ENCODE measurements at regions not wholly inside any gene's neighbourhood (a gene's known extent, or its start where the extent isn't known, plus 50 kb on each side); places are given as distances from the start of the nearest gene placed in this dataset.
"Not testable (repeated sequence)": the region's sequence is repeated elsewhere in the genome, so short reads cannot be mapped to it uniquely, and the experiment has no call there.

GRCh38 chr4:99749445-99750391 lies 66.9 kb upstream of the DAPP1 start:
- Mint-ChIP-seq H3K27ac (no peak overlapping the region), H3K4me3 (no peak overlapping the region), H3K27me3 (peaks cover 5 to 6% of the 10 kb centered on the region in 2 donors), H3K36me3 (no peaks in the 10 kb centered on the region), H3K9me3 (no peaks in the 10 kb centered on the region), H3K4me1 (no peaks in the 10 kb centered on the region)
- Histone ChIP-seq H3K4me3 (ENCODE audit: low read length in 2 of 2) (no peak overlapping the region), H3K27me3 (ENCODE audit: insufficient read depth, low read length) (no peaks in the 10 kb centered on the region), H3K36me3 (ENCODE audit: insufficient read depth, low read length) (no peaks in the 10 kb centered on the region), H3K27ac (ENCODE audit: low read depth, low read length) (no peak overlapping the region), H3K9me3 (ENCODE audit: control insufficient read depth in 1 of 2, low read length in 2 of 2) (no peaks in the 10 kb centered on the region), H3K4me1 (ENCODE audit: insufficient read depth, low read length) (no peaks in the 10 kb centered on the region)
- no peak for DNase-seq
- ChIA-PET POLR2A (ENCODE audit: partially characterized antibody) (no interaction called here), CTCF (ENCODE audit: partially characterized antibody) (no interaction called here)
- intact Hi-C loops (cut with micrococcal nuclease) = no loop called here

- H3K9me3 Mint-ChIP-seq = peaks cover 0 to 4% (median 0%) of the 10 kb centered on the region in 8 donors
- H3K27me3 ChIP-seq (ENCODE audit: insufficient read depth, low read length) = no peaks in the 10 kb centered on the region
- H3K27ac ChIP-seq (ENCODE audit: low read depth, low read length) = no peak overlapping the region
- H3K9me3 ChIP-seq (ENCODE audit: control insufficient read depth in 1 of 2, low read length in 2 of 2) = no peaks in the 10 kb centered on the region
- CTCF ChIA-PET (ENCODE audit: partially characterized antibody) = no interaction called here
- H3K36me3 ChIP-seq (ENCODE audit: insufficient read depth, low read length) = no peaks in the 10 kb centered on the region
- H3K4me1 ChIP-seq (ENCODE audit: insufficient read depth, low read length) = no peaks in the 10 kb centered on the region
- H3K27me3 Mint-ChIP-seq = peaks cover 9 to 11% of the 10 kb centered on the region in 2 donors
- H3K4me1 Mint-ChIP-seq = no peaks in the 10 kb centered on the region
- no peak overlapping the region for H3K27ac Mint-ChIP-seq
- intact Hi-C loops (cut with micrococcal nuclease) = no loop called here
- DNase-seq = no peak
- no peak overlapping the region for H3K4me3 Mint-ChIP-seq
- H3K36me3 Mint-ChIP-seq = no peaks in the 10 kb centered on the region
- POLR2A ChIA-PET (ENCODE audit: partially characterized antibody) = no interaction called here
- H3K4me3 ChIP-seq (ENCODE audit: low read length in 2 of 2) = no peak overlapping the region
Observed at GRCh38 chr4:99746443-99746842, 70.2 kb upstream of the DAPP1 start.

GRCh38 chr4:99736846-99737245 lies 79.2 kb upstream of the C4orf54 start:
- no peak overlapping the region for H3K4me3 ChIP-seq (ENCODE audit: low read length in 2 of 2)
- ChIA-PET CTCF (ENCODE audit: partially characterized antibody) (no interaction called here), POLR2A (ENCODE audit: partially characterized antibody) (no interaction called here)
- no peaks in the 10 kb centered on the region for H3K4me1 ChIP-seq (ENCODE audit: insufficient read depth, low read length)
- Mint-ChIP-seq H3K36me3 (no peaks in the 10 kb centered on the region), H3K4me1 (no peaks in the 10 kb centered on the region), H3K27ac (no peak overlapping the region), H3K4me3 (no peak overlapping the region), H3K9me3 (peaks cover 0 to 9% (median 5%) of the 10 kb centered on the region in 8 donors), H3K27me3 (peaks cover 13 to 16% of the 10 kb centered on the region in 2 donors)
- intact Hi-C loops (cut with micrococcal nuclease) = no loop called here
- no peak overlapping the region for H3K27ac ChIP-seq (ENCODE audit: low read depth, low read length)
- no peaks in the 10 kb centered on the region for H3K36me3 ChIP-seq (ENCODE audit: insufficient read depth, low read length)
- no peaks in the 10 kb centered on the region for H3K27me3 ChIP-seq (ENCODE audit: insufficient read depth, low read length)
- H3K9me3 ChIP-seq (ENCODE audit: control insufficient read depth in 1 of 2, low read length in 2 of 2) = no peaks in the 10 kb centered on the region
- no peak for DNase-seq

DNA sequence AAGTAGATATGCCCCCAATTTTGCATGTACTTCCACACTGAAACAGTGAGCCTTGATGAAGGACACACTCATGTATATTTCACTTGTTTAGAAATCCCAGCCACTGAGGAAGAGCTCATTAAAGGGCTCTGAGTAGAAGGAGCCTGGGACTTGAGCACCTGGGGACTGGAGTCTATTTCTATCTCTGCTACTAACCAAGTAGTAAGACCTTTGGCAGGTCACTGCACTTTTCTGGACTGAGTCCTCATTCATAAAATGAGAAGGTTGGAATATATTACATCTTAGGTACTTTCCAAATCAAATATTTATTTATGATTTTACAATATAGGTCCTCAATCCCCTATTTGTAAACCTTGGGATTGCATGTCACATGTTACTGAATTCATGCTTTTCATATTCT lies 78.2 kb upstream of the C4orf54 start:
- POLR2A ChIA-PET (ENCODE audit: partially characterized antibody) = no interaction called here

DNA sequence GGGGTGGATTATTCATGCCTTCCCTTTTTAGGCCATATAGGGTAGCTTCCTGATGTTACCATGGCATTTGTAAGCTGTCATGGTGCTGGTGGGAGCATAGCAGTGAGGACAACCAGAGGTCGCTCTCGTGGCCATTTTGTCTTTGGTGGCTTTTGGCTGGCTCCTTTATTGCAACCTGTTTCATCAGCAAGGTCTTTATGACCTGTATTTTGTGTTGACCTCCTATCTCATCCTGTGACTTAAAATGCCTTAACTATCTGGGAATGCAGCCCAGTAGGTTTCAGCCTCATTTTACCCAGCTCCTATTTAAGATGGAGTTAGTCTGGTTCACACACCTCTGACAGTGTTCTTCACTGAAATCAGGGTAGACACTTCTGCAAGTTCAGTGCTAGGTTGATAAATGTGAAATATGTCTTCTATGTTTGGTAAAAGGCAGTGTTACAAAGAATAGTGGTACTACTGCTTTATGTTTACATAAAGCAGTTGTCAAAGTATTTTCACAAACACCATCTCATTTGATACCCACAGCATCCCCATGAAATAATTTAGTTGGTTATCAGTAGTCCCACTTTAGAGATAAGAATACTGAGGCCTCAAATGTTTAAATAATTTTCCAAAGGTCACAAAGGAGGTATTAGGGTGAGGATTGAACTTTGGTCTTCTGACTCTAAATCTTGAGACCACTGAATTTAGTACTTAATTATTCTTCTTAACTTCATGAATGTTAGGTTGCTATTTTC lies 77.1 kb upstream of the C4orf54 start:
- no peak overlapping the region for H3K4me3 Mint-ChIP-seq
- DNase-seq = no peak
- Histone ChIP-seq H3K27ac (ENCODE audit: low read depth, low read length) (no peak overlapping the region), H3K9me3 (ENCODE audit: control insufficient read depth in 1 of 2, low read length in 2 of 2) (no peaks in the 10 kb centered on the region), H3K27me3 (ENCODE audit: insufficient read depth, low read length) (no peaks in the 10 kb centered on the region), H3K36me3 (ENCODE audit: insufficient read depth, low read length) (no peaks in the 10 kb centered on the region), H3K4me1 (ENCODE audit: insufficient read depth, low read length) (no peaks in the 10 kb centered on the region), H3K4me3 (ENCODE audit: low read length in 2 of 2) (no peak overlapping the region)
- H3K4me1 Mint-ChIP-seq = no peaks in the 10 kb centered on the region
- peaks cover 8 to 11% of the 10 kb centered on the region in 2 donors for H3K27me3 Mint-ChIP-seq
- intact Hi-C loops (cut with micrococcal nuclease) = no loop called here
- H3K36me3 Mint-ChIP-seq = no peaks in the 10 kb centered on the region
- POLR2A ChIA-PET (ENCODE audit: partially characterized antibody) = no interaction called here
- no peak overlapping the region for H3K27ac Mint-ChIP-seq
- peaks cover 0 to 9% (median 5%) of the 10 kb centered on the region in 8 donors for H3K9me3 Mint-ChIP-seq
- CTCF ChIA-PET (ENCODE audit: partially characterized antibody) = no interaction called here

More for the DNA sequence above, 78.2 kb upstream of the C4orf54 start:
- intact Hi-C loops (cut with micrococcal nuclease) = no loop called here
- H3K27me3 Mint-ChIP-seq = peaks cover 13 to 16% of the 10 kb centered on the region in 2 donors
- H3K36me3 ChIP-seq (ENCODE audit: insufficient read depth, low read length) = no peaks in the 10 kb centered on the region
- no peaks in the 10 kb centered on the region for H3K27me3 ChIP-seq (ENCODE audit: insufficient read depth, low read length)
- H3K4me1 ChIP-seq (ENCODE audit: insufficient read depth, low read length) = no peaks in the 10 kb centered on the region
- CTCF ChIA-PET (ENCODE audit: partially characterized antibody) = no interaction called here
- H3K9me3 ChIP-seq (ENCODE audit: control insufficient read depth in 1 of 2, low read length in 2 of 2) = no peaks in the 10 kb centered on the region
- peaks cover 0 to 9% (median 5%) of the 10 kb centered on the region in 8 donors for H3K9me3 Mint-ChIP-seq
- no peaks in the 10 kb centered on the region for H3K36me3 Mint-ChIP-seq
- no peaks in the 10 kb centered on the region for H3K4me1 Mint-ChIP-seq
- no peak overlapping the region for H3K27ac Mint-ChIP-seq
- no peak overlapping the region for H3K4me3 ChIP-seq (ENCODE audit: low read length in 2 of 2)
- no peak overlapping the region for H3K27ac ChIP-seq (ENCODE audit: low read depth, low read length)
- no peak overlapping the region for H3K4me3 Mint-ChIP-seq
- DNase-seq = no peak

- intact Hi-C loops (cut with micrococcal nuclease); H3K4me3 ChIP-seq (ENCODE audit: low read length in 2 of 2); H3K4me1 ChIP-seq (ENCODE audit: insufficient read depth, low read length); H3K36me3 ChIP-seq (ENCODE audit: insufficient read depth, low read length); H3K27ac ChIP-seq (ENCODE audit: low read depth, low read length); DNase-seq; H3K36me3 Mint-ChIP-seq; H3K27me3 ChIP-seq (ENCODE audit: insufficient read depth, low read length); H3K9me3 Mint-ChIP-seq; H3K27ac Mint-ChIP-seq; H3K4me1 Mint-ChIP-seq; H3K9me3 ChIP-seq (ENCODE audit: control insufficient read depth in 1 of 2, low read length in 2 of 2); H3K4me3 Mint-ChIP-seq; CTCF ChIA-PET (ENCODE audit: partially characterized antibody); POLR2A ChIA-PET (ENCODE audit: partially characterized antibody): not testable (repeated sequence)
- H3K27me3 Mint-ChIP-seq = peaks cover 6 to 11% of the 10 kb centered on the region in 2 donors
Observed at GRCh38 chr4:99733455-99733854, 75.8 kb upstream of the C4orf54 start.

- no peaks in the 10 kb centered on the region for H3K36me3 Mint-ChIP-seq
- POLR2A ChIA-PET (ENCODE audit: partially characterized antibody) = no interaction called here
- DNase-seq = no peak
- no peak overlapping the region for H3K4me3 Mint-ChIP-seq
- H3K4me1 ChIP-seq (ENCODE audit: insufficient read depth, low read length) = no peaks in the 10 kb centered on the region
- intact Hi-C loops (cut with micrococcal nuclease) = no loop called here
- H3K27me3 Mint-ChIP-seq = peaks cover 6 to 10% of the 10 kb centered on the region in 2 donors
- CTCF ChIA-PET (ENCODE audit: partially characterized antibody) = no interaction called here
- H3K9me3 ChIP-seq (ENCODE audit: control insufficient read depth in 1 of 2, low read length in 2 of 2) = no peaks in the 10 kb centered on the region
- H3K4me3 ChIP-seq (ENCODE audit: low read length in 2 of 2) = no peak overlapping the region
- no peak overlapping the region for H3K27ac Mint-ChIP-seq
- no peaks in the 10 kb centered on the region for H3K36me3 ChIP-seq (ENCODE audit: insufficient read depth, low read length)
- H3K27me3 ChIP-seq (ENCODE audit: insufficient read depth, low read length) = no peaks in the 10 kb centered on the region
- H3K27ac ChIP-seq (ENCODE audit: low read depth, low read length) = no peak overlapping the region
- H3K4me1 Mint-ChIP-seq = peaks cover 0 to 2% (median 0%) of the 10 kb centered on the region in 4 donors
- peaks cover 0 to 6% (median under 1%) of the 10 kb centered on the region in 8 donors for H3K9me3 Mint-ChIP-seq
Observed at GRCh38 chr4:99729186-99729585, 71.6 kb upstream of the C4orf54 start.
